ENCODE measurements at regions not wholly inside any gene's neighbourhood (a gene's known extent, or its start where the extent isn't known, plus 50 kb on each side); places are given as distances from the start of the nearest gene placed in this dataset.

- TF ChIP-seq STAT6 (CRISPR knock-in tag; conservative IDR thresholded peaks at IDR 0.05; ENCODE audit: low read depth), result no peak
- no peak for TF ChIP-seq JAZF1 (CRISPR knock-in tag; IDR thresholded peaks at IDR 0.05)
Observed at GRCh38 chr2:198401644-198402043, 597.3 kb downstream of the PLCL1 start (continued).

- Mint-ChIP-seq H3K9me3 (no peaks in the 10 kb centered on the region), H3K27me3 (ENCODE audit: low read depth) (no peaks in the 10 kb centered on the region), H3K36me3 (no peaks in the 10 kb centered on the region), H3K4me1 (no peaks in the 10 kb centered on the region), H3K4me3 (no peak overlapping the region), H3K27ac (no peak overlapping the region)
- CTCF ChIA-PET, result no interaction called here
- POLR2A ChIA-PET, result no interaction called here
- no peak for ATAC-seq
- TF ChIP-seq ATF1 (CRISPR knock-in tag; IDR thresholded peaks at IDR 0.05), result no peak
- TF ChIP-seq NR3C1 (CRISPR knock-in tag; conservative IDR thresholded peaks at IDR 0.05; ENCODE audit: low read depth), result no peak
- DNase-seq (ENCODE audit: low spot score), result no peak
Observed at GRCh38 chr2:198400999-198401398, 596.6 kb downstream of the PLCL1 start.

GRCh38 chr2:198394208-198394607 lies 589.8 kb downstream of the PLCL1 start:
- Mint-ChIP-seq H3K27ac (no peak overlapping the region), H3K4me3 (no peak overlapping the region), H3K9me3 (no peaks in the 10 kb centered on the region), H3K36me3 (no peaks in the 10 kb centered on the region), H3K4me1 (no peaks in the 10 kb centered on the region), H3K27me3 (ENCODE audit: low read depth) (no peaks in the 10 kb centered on the region; the same call in 1 of the 2 replicates)
- POLR2A ChIA-PET, result no interaction called here
- TF ChIP-seq HMGA2 (CRISPR knock-in tag; IDR thresholded peaks at IDR 0.05) (no peak), MAX (CRISPR knock-in tag; IDR thresholded peaks at IDR 0.05) (no peak), ERG (CRISPR knock-in tag; IDR thresholded peaks at IDR 0.05) (no peak), ZNF232 (CRISPR knock-in tag; IDR thresholded peaks at IDR 0.05) (no peak), PRRX2 (CRISPR knock-in tag; IDR thresholded peaks at IDR 0.05) (no peak), PREB (CRISPR knock-in tag; IDR thresholded peaks at IDR 0.05; ENCODE audit: borderline replicate concordance) (no peak), ZNF425 (CRISPR knock-in tag; conservative IDR thresholded peaks at IDR 0.05) (no peak), MYBL2 (CRISPR knock-in tag; IDR thresholded peaks at IDR 0.05) (no peak), ATF6 (CRISPR knock-in tag; IDR thresholded peaks at IDR 0.05) (no peak), ATF1 (CRISPR knock-in tag; IDR thresholded peaks at IDR 0.05) (no peak)
- no peak for ATAC-seq
- CTCF ChIA-PET, result no interaction called here
- DNase-seq (ENCODE audit: low spot score), result no peak

All from WTC11 (cell line).